ENCODE measurements at regions not wholly inside any gene's neighbourhood (a gene's known extent, or its start where the extent isn't known, plus 50 kb on each side); places are given as distances from the start of the nearest gene placed in this dataset.

DNA sequence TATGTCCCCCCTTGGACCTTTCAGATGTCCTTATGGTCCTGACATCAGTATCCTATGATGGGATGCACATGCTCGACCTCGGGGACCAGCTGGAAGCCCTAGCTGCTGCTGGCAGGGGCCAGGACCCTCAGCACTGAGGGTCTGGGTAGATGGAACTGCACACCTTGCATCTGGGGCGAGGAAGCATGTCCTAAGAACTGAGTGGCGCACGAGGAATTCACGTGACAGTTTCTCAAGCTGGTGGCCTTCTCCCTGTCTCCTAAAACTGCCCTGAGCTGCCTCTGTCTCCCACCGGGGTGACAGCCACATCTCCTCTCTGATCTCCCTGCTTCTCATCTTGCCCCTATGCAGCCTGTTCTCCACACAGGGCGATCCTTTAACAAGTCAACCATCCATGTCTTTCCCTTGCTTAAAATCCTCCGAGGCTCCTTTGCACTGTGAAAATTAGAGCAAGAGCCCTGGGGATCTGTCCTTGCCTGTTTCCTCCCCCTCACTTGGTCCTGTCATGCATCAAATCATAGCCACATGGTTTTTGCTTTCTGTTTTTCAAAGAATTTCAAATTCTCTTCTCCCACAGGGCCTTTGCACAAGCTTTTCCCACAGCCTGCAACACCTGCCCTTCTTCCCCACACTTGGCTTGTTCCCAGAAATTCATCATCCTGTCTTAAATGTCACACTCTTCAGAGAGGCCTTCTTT is 107.7 kb downstream of the CDH26 start:
- Histone ChIP-seq H3K9me1 (ENCODE audit: insufficient read depth, low read length) (peaks cover 2% of the 10 kb centered on the region; the same call in 1 of the 2 replicates), H2AK9ac (replicated peaks; ENCODE audit: low read depth, low read length, poor library complexity) (no peak overlapping the region), H3K36me3 (ENCODE audit: control insufficient read depth, insufficient read depth, low read length) (no peaks in the 10 kb centered on the region), H3K79me1 (ENCODE audit: low read depth in 1 of 2, low read length in 2 of 2) (no peaks in the 10 kb centered on the region), H3K4me2 (ENCODE audit: low read depth, low read length) (no peak overlapping the region), H3K4ac (ENCODE audit: low read depth, low read length) (no peak overlapping the region), H2BK15ac (ENCODE audit: low read depth, low read length) (no peak overlapping the region), H3K9me3 (ENCODE audit: control insufficient read depth, insufficient read depth, low read length) (peaks cover 2% of the 10 kb centered on the region; the same call in 1 of the 2 replicates), H4K91ac (ENCODE audit: insufficient read depth, low read depth, low read length) (no peak overlapping the region), H3K56ac (ENCODE audit: extremely low read depth, insufficient read depth, low read length) (no peak overlapping the region), H2BK5ac (ENCODE audit: low read depth, low read length, poor library complexity, severe bottlenecking) (no peak overlapping the region), H3K27me3 (ENCODE audit: control insufficient read depth, insufficient read depth, low read length) (peaks cover 23% of the 10 kb centered on the region), H3K4me3 (ENCODE audit: insufficient read depth, low read depth, low read length) (no peak overlapping the region), H2BK20ac (ENCODE audit: low read depth, low read length) (no peak overlapping the region), H3K14ac (replicated peaks; ENCODE audit: low read depth, low read length) (no peak overlapping the region), H2AK5ac (ENCODE audit: low read depth, low read length) (no peak overlapping the region), H4K8ac (ENCODE audit: low read depth in 2 of 2, low read length in 2 of 2) (no peak overlapping the region), H4K5ac (ENCODE audit: low read depth, low read length) (no peak overlapping the region), H3K27ac (ENCODE audit: insufficient read depth, low read length) (no peak overlapping the region), H2BK120ac (ENCODE audit: low read depth, low read length) (no peak overlapping the region), H3K4me1 (ENCODE audit: control insufficient read depth, insufficient read depth, low read length) (peaks cover 9% of the 10 kb centered on the region; the same call in 1 of the 2 replicates), H4K20me1 (ENCODE audit: insufficient read depth, low read length) (no peaks in the 10 kb centered on the region), H3K23ac (ENCODE audit: low read depth, low read length) (no peak overlapping the region), H3K9ac (ENCODE audit: low read depth, low read length) (no peak overlapping the region), H2AFZ (replicated peaks; ENCODE audit: low read length, poor library complexity) (no peak overlapping the region), H3K18ac (ENCODE audit: low read depth, low read length) (no peak overlapping the region)
- in situ Hi-C loops (cut with MboI; ENCODE audit: low sequenced_read_pairs) (loop anchor here (25.0 kb wide), 2 partner anchors 1171 to 1821 kb away; no protein-coding TSS in a partner anchor), intact Hi-C loops (cut with micrococcal nuclease) (no loop called here), dilution Hi-C loops (cut with HindIII; ENCODE audit: low sequenced_read_pairs, unreplicated experiment) (no loop called here)
- BruUV-seq (replicated peaks) = no TSS peak
- no peak for TF ChIP-seq MAZ (IDR thresholded peaks at IDR 0.05; ENCODE audit: borderline replicate concordance, low read depth, low read length)
- no peak for TF ChIP-seq RCOR1 (IDR thresholded peaks at IDR 0.05; ENCODE audit: insufficient replicate concordance, low read length)
- no peak for TF ChIP-seq MXI1 (IDR thresholded peaks at IDR 0.05; ENCODE audit: borderline replicate concordance, low read depth, low read length)
- no peak for TF ChIP-seq FOS (IDR thresholded peaks at IDR 0.05; ENCODE audit: low read depth, low read length)
- TF ChIP-seq, protein P1, sequence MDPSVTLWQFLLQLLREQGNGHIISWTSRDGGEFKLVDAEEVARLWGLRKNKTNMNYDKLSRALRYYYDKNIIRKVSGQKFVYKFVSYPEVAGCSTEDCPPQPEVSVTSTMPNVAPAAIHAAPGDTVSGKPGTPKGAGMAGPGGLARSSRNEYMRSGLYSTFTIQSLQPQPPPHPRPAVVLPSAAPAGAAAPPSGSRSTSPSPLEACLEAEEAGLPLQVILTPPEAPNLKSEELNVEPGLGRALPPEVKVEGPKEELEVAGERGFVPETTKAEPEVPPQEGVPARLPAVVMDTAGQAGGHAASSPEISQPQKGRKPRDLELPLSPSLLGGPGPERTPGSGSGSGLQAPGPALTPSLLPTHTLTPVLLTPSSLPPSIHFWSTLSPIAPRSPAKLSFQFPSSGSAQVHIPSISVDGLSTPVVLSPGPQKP (IDR thresholded peaks at IDR 0.05; ENCODE audit: borderline replicate concordance, low read depth, low read length) = no peak
- no peak for TF ChIP-seq SMC3 (IDR thresholded peaks at IDR 0.05; ENCODE audit: low read depth, low read length)
- TF ChIP-seq, protein P2, sequence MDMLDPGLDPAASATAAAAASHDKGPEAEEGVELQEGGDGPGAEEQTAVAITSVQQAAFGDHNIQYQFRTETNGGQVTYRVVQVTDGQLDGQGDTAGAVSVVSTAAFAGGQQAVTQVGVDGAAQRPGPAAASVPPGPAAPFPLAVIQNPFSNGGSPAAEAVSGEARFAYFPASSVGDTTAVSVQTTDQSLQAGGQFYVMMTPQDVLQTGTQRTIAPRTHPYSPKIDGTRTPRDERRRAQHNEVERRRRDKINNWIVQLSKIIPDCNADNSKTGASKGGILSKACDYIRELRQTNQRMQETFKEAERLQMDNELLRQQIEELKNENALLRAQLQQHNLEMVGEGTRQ (IDR thresholded peaks at IDR 0.05; ENCODE audit: low read depth, low read length) = no peak
- 73% methylated on average over 6 of the region's 9 CpGs; no CpG with 5 or more reads in 1 of the 2 experiments for WGBS, 2 experiments (ENCODE audit: extremely low coverage in 2 of 2, insufficient read length in 1 of 2)
- no peak for DNase-seq
- POLR2A ChIA-PET (ENCODE audit: unreplicated experiment) = no interaction called here
- CTCF ChIA-PET = interaction anchor here (0.5 kb wide), 1 partner anchor 9 kb away, joined by 3 read pairs; no protein-coding TSS in a partner anchor
- ATAC-seq (ENCODE audit: low read depth) = no peak
